A549 (cell line): ENCODE measurements at regions not wholly inside any gene's neighbourhood (a gene's known extent, or its start where the extent isn't known, plus 50 kb on each side); places are given as distances from the start of the nearest gene placed in this dataset.

Source experiments
- ATAC-seq, 2 experiments: fragments of 200-7000 bp in 1 of 2; fragments of >200 bp in 1 of 2; cut with Nextera tagmentation in 1 of 2; cut with Tn5 transposase in 1 of 2; 3 replicates each; pipeline versions ENCODE4 v1.8.0 to v1.9.1; 2018 to 2020; ENCODE audit warnings: mild to moderate bottlenecking in 1 of 2, moderate library complexity in 1 of 2
- CTCF ChIA-PET: fragments of 300-600 bp; sonication (Branson Sonifier 250); formaldehyde crosslinking; extraction: SDS; loops from one replicate; lab custom pipeline; 2021; ENCODE audit warnings: antibody characterized with exemption, inconsistent platforms; lab: Yijun Ruan, JAX
- POLR2A ChIA-PET: fragments of 350-600 bp; formaldehyde crosslinking; extraction: SDS; loops from one replicate; lab custom pipeline; 2021; ENCODE audit warnings: antibody characterized with exemption, inconsistent platforms; lab: Yijun Ruan, JAX
- DNase-seq, 2 experiments: peaks; one replicate each; pipeline versions ENCODE4 v3.0.0 to v3.0.0-alpha.2; 2011 to 2016; ENCODE audit warnings: low read depth in 1 of 2, low spot score in 1 of 2
- FAIRE-seq: peaks from 2 replicates; lab custom pipeline; 2011; peaks lifted over from hg19 to GRCh38; lab: Jason Lieb, UNC
- H3K27ac ChIP-seq, 2 experiments: fragments of >200 bp; sonication (Bioruptor Twin); formaldehyde crosslinking; 3 replicates each; pipeline ENCODE4 v1.5.1; 2016 to 2017
- H3K4me1 ChIP-seq: fragments of >200 bp; sonication (Bioruptor Twin); formaldehyde crosslinking; 3 replicates; pipeline ENCODE4 v1.6.1; 2016
- H3K4me2 ChIP-seq: fragments of >200 bp; sonication (Bioruptor Twin); formaldehyde crosslinking; 3 replicates; pipeline ENCODE4 v1.6.1; 2016
- H3K4me3 ChIP-seq: fragments of >200 bp; sonication (Bioruptor Twin); formaldehyde crosslinking; 3 replicates; pipeline ENCODE4 v1.5.1; 2016
- H3K9me3 ChIP-seq: fragments of >200 bp; sonication (Bioruptor Twin); formaldehyde crosslinking; 3 replicates; pipeline ENCODE4 v1.6.1; 2016
- CHD4 ChIP-seq: fragments of 200-600 bp; sonication (generic); IDR thresholded peaks from 2 replicates; pipeline ENCODE4 v1.6.1; 2016; ENCODE audit warnings: antibody characterized with exemption, mild to moderate bottlenecking, borderline replicate concordance
- EHMT2 ChIP-seq: fragments of 200-600 bp; sonication (generic); IDR thresholded peaks from 2 replicates; pipeline ENCODE4 v1.6.1; 2016; ENCODE audit warnings: antibody characterized with exemption, low read depth, mild to moderate bottlenecking, moderate library complexity
- ELK1 ChIP-seq: fragments of 150-350 bp; IDR thresholded peaks from 2 replicates; pipeline ENCODE4 v1.6.1; 2014; ENCODE audit warnings: low read depth, mild to moderate bottlenecking, low read length
- EP300 ChIP-seq, 2 experiments: fragments of >200 bp; sonication (Bioruptor Twin); formaldehyde crosslinking; IDR thresholded peaks; 2 replicates in 1 of 2; 3 replicates in 1 of 2; pipeline ENCODE4 v1.6.1; 2016 to 2017
- FOXS1 ChIP-seq: fragments of 250-450 bp; sonication (Bioruptor Pico); IDR thresholded peaks from 2 replicates; pipeline ENCODE4 v1.5.0; 2020; ENCODE audit warnings: mild to moderate bottlenecking, moderate library complexity
- HES2 ChIP-seq: fragments of >200 bp; sonication (Bioruptor Twin); formaldehyde crosslinking; IDR thresholded peaks from 2 replicates; pipeline ENCODE4 v1.6.1; 2016
- HEYL ChIP-seq: fragments of 250-450 bp; sonication (Bioruptor Pico); IDR thresholded peaks from 2 replicates; pipeline ENCODE4 v1.8.0; 2021; ENCODE audit warnings: mild to moderate bottlenecking, moderate library complexity
- HOXB5 ChIP-seq: fragments of 250-450 bp; sonication (Bioruptor Pico); IDR thresholded peaks from 2 replicates; pipeline ENCODE4 v1.5.0; 2020; ENCODE audit warnings: mild to moderate bottlenecking, moderate library complexity
- KDM5A ChIP-seq: fragments of 200-600 bp; sonication (generic); IDR thresholded peaks from 2 replicates; pipeline ENCODE4 v1.6.1; 2016; ENCODE audit warnings: antibody characterized with exemption, mild to moderate bottlenecking
- MAFK ChIP-seq: fragments of 450-650 bp; IDR thresholded peaks from 2 replicates; pipeline ENCODE4 v1.6.1; 2014; ENCODE audit not compliant: partially characterized antibody
- MAX ChIP-seq: IDR thresholded peaks from 2 replicates; pipeline ENCODE4 v1.6.1; 2012
- NFE2L2 ChIP-seq: fragments of 150-350 bp; conservative IDR thresholded peaks from 2 replicates; pipeline ENCODE4 v1.6.1; 2014; ENCODE audit warnings: low read length
- NPAS2 ChIP-seq: fragments of 250-450 bp; sonication (Bioruptor Pico); IDR thresholded peaks from 2 replicates; pipeline ENCODE4 v1.8.0; 2022; ENCODE audit warnings: mild to moderate bottlenecking, moderate library complexity, borderline replicate concordance
- POLR2AphosphoS2 ChIP-seq: conservative IDR thresholded peaks from 2 replicates; pipeline ENCODE4 v1.6.1; 2012; ENCODE audit warnings: low read length, improper control_type of control experiment, inconsistent platforms
- RAD21 ChIP-seq, 2 experiments: fragments of >200 bp in 1 of 2; sonication (Bioruptor Twin) in 1 of 2; formaldehyde crosslinking in 1 of 2; IDR thresholded peaks in 1 of 2; conservative IDR thresholded peaks in 1 of 2; 2 replicates in 1 of 2; 3 replicates in 1 of 2; pipeline ENCODE4 v1.6.1; 2012 to 2018; ENCODE audit warnings: inconsistent platforms in 1 of 2
- RARB ChIP-seq: fragments of 250-450 bp; sonication (Bioruptor Pico); IDR thresholded peaks from 2 replicates; pipeline ENCODE4 v1.8.0; 2021; ENCODE audit warnings: mild to moderate bottlenecking, moderate library complexity
- RCOR1 ChIP-seq: fragments of 150-350 bp; IDR thresholded peaks from 2 replicates; pipeline ENCODE4 v1.6.1; 2014; ENCODE audit warnings: antibody characterized with exemption, low read length, low read depth
- SMC3 ChIP-seq: fragments of >200 bp; sonication (Bioruptor Twin); formaldehyde crosslinking; IDR thresholded peaks from 3 replicates; pipeline ENCODE4 v1.6.1; 2018; ENCODE audit warnings: inconsistent platforms
- ZFP36 ChIP-seq: fragments of 450-650 bp; IDR thresholded peaks from 2 replicates; pipeline ENCODE4 v1.6.1; 2014; ENCODE audit warnings: borderline replicate concordance; ENCODE audit not compliant: partially characterized antibody
- ZSCAN20 ChIP-seq: fragments of 250-450 bp; sonication (Bioruptor Pico); IDR thresholded peaks from 2 replicates; pipeline ENCODE4 v1.8.0; 2022; ENCODE audit warnings: mild to moderate bottlenecking, moderate library complexity
- WGBS: methylation state at CpG from one replicate; pipeline ENCODE4 v1.1.6; 2017; ENCODE audit errors: missing lambda C conversion rate; 5-methylcytosine and 5-hydroxymethylcytosine counted together

GRCh38 chr1:104163912-104164476, 414.3 kb downstream of the AMY1C start:
- H3K4me3 ChIP-seq = no peak overlapping the region
- no peak overlapping the region for H3K4me2 ChIP-seq
- 8% methylated on average over 3 of the region's 3 CpGs for WGBS
- H3K4me1 ChIP-seq = no peaks in the 10 kb centered on the region
- FAIRE-seq (no peak), DNase-seq (no peak), ATAC-seq (no peak)
- no peak overlapping the region for H3K27ac ChIP-seq
- CTCF ChIA-PET = interaction anchor here (0.6 kb wide), 1 partner anchor 15 kb away, joined by 4 read pairs; no protein-coding TSS in a partner anchor
- no peaks in the 10 kb centered on the region for H3K9me3 ChIP-seq
- TF ChIP-seq MAX (no peak), SMC3 (no peak), KDM5A (no peak), RCOR1 (no peak)
- POLR2A ChIA-PET = no interaction called here

GRCh38 chr1:104172243-104172681, 422.6 kb downstream of the AMY1C start:
- Histone ChIP-seq H3K27ac (no peak overlapping the region), H3K9me3 (no peaks in the 10 kb centered on the region), H3K4me3 (no peak overlapping the region), H3K4me1 (no peaks in the 10 kb centered on the region), H3K4me2 (no peak overlapping the region)
- no peak for TF ChIP-seq FOXS1 (CRISPR knock-in tag)
- CTCF ChIA-PET = no interaction called here
- POLR2A ChIA-PET = no interaction called here
- FAIRE-seq (no peak), ATAC-seq (no peak), DNase-seq (no peak)
- WGBS = no CpG with 5 or more reads among the region's 25 CpGs

GRCh38 chr1:104182251-104182650, 432.6 kb downstream of the AMY1C start:
- ATAC-seq = no peak
- WGBS = 0% methylated on average over 3 of the region's 3 CpGs
- no peak overlapping the region for H3K27ac ChIP-seq
- H3K4me1 ChIP-seq = no peaks in the 10 kb centered on the region
- no peak for TF ChIP-seq HOXB5
- FAIRE-seq = no peak
- H3K9me3 ChIP-seq = no peaks in the 10 kb centered on the region
- DNase-seq = no peak
- H3K4me2 ChIP-seq = no peak overlapping the region
- ChIA-PET CTCF (no interaction called here), POLR2A (no interaction called here)
- no peak overlapping the region for H3K4me3 ChIP-seq

- no peaks in the 10 kb centered on the region for H3K4me1 ChIP-seq
- ATAC-seq = no peak
- no peaks in the 10 kb centered on the region for H3K9me3 ChIP-seq
- FAIRE-seq = no peak
- no peak overlapping the region for H3K27ac ChIP-seq
- WGBS = 0% methylated on average over 1 of the region's 1 CpG
- H3K4me3 ChIP-seq = no peak overlapping the region
- H3K4me2 ChIP-seq = no peak overlapping the region
- no peak for DNase-seq
- POLR2A ChIA-PET = no interaction called here
- TF ChIP-seq ZSCAN20 (CRISPR knock-in tag) = no peak
- no peak for TF ChIP-seq POLR2AphosphoS2
- TF ChIP-seq EHMT2 = no peak
- no peak for TF ChIP-seq RAD21 (conservative IDR thresholded peaks at IDR 0.05 in 1 of 2, IDR thresholded peaks at IDR 0.05 in 1 of 2)
- no peak for TF ChIP-seq MAFK
- TF ChIP-seq ZFP36 = no peak
- no peak for TF ChIP-seq CHD4
- no peak for TF ChIP-seq RARB
- no peak for TF ChIP-seq NPAS2 (CRISPR knock-in tag)
- no peak for TF ChIP-seq FOXS1 (CRISPR knock-in tag)
- CTCF ChIA-PET = no interaction called here
Measured at GRCh38 chr1:104189207-104189606, 439.5 kb downstream of the AMY1C start.

- POLR2A ChIA-PET = no interaction called here
- no peak for ATAC-seq
- DNase-seq = no peak
- WGBS = 0% methylated on average over 1 of the region's 1 CpG
- H3K4me3 ChIP-seq = no peak overlapping the region
- H3K4me1 ChIP-seq = no peaks in the 10 kb centered on the region
- FAIRE-seq = no peak
- TF ChIP-seq HEYL (CRISPR knock-in tag) (no peak), POLR2AphosphoS2 (no peak), EP300 (IDR thresholded peaks at IDR 0.05) (no peak), HES2 (no peak), ELK1 (no peak), NFE2L2 (no peak)
- no peak overlapping the region for H3K4me2 ChIP-seq
- no peaks in the 10 kb centered on the region for H3K9me3 ChIP-seq
- no peak overlapping the region for H3K27ac ChIP-seq
- CTCF ChIA-PET = no interaction called here
Measured at GRCh38 chr1:104190821-104191220, 441.1 kb downstream of the AMY1C start.
